ENCODE measurements at regions not wholly inside any gene's neighbourhood (a gene's known extent, or its start where the extent isn't known, plus 50 kb on each side); places are given as distances from the start of the nearest gene placed in this dataset.

GRCh38 chr10:47147186-47147585, 152.8 kb upstream of the GDF10 start:
- TF ChIP-seq, protein P1, sequence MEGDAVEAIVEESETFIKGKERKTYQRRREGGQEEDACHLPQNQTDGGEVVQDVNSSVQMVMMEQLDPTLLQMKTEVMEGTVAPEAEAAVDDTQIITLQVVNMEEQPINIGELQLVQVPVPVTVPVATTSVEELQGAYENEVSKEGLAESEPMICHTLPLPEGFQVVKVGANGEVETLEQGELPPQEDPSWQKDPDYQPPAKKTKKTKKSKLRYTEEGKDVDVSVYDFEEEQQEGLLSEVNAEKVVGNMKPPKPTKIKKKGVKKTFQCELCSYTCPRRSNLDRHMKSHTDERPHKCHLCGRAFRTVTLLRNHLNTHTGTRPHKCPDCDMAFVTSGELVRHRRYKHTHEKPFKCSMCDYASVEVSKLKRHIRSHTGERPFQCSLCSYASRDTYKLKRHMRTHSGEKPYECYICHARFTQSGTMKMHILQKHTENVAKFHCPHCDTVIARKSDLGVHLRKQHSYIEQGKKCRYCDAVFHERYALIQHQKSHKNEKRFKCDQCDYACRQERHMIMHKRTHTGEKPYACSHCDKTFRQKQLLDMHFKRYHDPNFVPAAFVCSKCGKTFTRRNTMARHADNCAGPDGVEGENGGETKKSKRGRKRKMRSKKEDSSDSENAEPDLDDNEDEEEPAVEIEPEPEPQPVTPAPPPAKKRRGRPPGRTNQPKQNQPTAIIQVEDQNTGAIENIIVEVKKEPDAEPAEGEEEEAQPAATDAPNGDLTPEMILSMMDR (IDR thresholded peaks at IDR 0.05; ENCODE audit: low read length), result no peak
- TF ChIP-seq EZH2 (IDR thresholded peaks at IDR 0.05; ENCODE audit: borderline replicate concordance, low read length), result no peak
